OCI-LY1 (cell line): ENCODE measurements at regions not wholly inside any gene's neighbourhood (a gene's known extent, or its start where the extent isn't known, plus 50 kb on each side); places are given as distances from the start of the nearest gene placed in this dataset.

Source experiments
- CTCF ChIP-seq: fragments of 200-600 bp; sonication (generic), shearing (Covaris generic); IDR thresholded peaks from 2 replicates; pipeline ENCODE4 v1.5.1; 2017; ENCODE audit warnings: mild to moderate bottlenecking, antibody characterized with exemption, low read length, moderate library complexity, mixed read lengths
- EZH2 ChIP-seq: fragments of 200-600 bp; sonication (generic), shearing (Covaris generic); IDR thresholded peaks from 2 replicates; pipeline ENCODE4 v1.8.0; 2017; ENCODE audit warnings: borderline replicate concordance, mixed run types, mild to moderate bottlenecking, antibody characterized with exemption, low read length, moderate library complexity, mixed read lengths

DNA sequence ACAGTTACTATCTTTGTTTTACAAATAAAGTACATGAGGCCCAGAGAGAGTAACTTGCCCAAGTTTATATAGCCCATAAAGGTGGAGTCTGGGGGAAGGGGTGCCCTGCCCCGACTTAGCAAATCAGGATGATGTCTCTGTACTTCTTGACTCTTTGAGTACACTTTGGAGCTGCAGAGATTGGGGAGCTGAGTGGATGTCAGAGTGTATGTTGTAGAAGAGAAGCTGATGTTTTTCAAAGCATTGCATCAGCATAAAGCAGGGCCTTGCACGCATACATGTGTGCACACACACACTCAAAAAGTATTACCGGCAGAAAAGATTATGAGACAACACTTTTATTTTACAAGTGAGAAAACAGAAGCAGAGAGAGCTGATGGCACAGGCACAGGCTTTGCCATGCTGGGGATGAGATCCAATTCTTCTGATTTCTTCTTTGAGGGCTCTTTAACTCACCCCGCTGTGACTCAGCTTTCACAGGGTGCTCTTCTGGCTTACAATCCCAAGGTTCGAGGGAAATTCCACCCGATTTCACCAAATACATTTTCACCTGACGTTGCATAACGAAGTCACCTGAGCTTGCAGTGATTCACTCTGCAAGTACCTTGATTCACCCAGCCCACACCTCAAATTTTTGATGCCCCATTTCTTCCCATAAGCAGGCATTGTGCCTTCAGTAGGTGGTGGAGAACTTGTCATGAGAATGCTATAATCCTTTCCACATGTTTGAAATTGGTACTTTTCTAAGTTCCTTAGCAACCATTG is 292.8 kb upstream of the BOD1L1 start:
- TF ChIP-seq CTCF (no peak), EZH2 (no peak)
